ENCODE measurements at regions not wholly inside any gene's neighbourhood (a gene's known extent, or its start where the extent isn't known, plus 50 kb on each side); places are given as distances from the start of the nearest gene placed in this dataset.

DNA sequence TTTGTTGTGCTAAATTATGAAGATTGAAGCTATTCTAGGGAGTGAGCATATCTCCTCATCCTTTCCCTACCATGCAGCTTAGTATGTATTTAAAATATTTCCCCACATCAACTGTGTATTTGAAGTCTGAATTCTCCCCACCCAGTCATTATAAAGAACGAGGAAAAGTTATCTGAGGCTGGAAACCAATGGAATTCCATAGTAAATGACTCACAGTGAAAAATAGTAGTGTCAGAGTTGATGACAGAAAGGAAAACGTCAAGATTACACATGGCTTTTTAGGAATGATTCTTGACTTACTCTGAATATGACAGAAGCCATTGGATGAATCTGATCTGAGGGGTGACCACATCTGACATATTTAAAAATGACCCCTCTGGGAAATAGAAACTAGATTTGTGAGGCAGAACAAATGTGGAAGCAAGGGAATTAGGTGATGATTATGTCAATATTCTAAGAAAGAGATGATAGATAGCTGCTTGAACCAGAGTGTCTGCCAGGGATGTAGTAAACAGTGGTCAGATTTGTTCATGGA lies 1768.9 kb upstream of the CDH9 start:
- TF ChIP-seq, protein P1, sequence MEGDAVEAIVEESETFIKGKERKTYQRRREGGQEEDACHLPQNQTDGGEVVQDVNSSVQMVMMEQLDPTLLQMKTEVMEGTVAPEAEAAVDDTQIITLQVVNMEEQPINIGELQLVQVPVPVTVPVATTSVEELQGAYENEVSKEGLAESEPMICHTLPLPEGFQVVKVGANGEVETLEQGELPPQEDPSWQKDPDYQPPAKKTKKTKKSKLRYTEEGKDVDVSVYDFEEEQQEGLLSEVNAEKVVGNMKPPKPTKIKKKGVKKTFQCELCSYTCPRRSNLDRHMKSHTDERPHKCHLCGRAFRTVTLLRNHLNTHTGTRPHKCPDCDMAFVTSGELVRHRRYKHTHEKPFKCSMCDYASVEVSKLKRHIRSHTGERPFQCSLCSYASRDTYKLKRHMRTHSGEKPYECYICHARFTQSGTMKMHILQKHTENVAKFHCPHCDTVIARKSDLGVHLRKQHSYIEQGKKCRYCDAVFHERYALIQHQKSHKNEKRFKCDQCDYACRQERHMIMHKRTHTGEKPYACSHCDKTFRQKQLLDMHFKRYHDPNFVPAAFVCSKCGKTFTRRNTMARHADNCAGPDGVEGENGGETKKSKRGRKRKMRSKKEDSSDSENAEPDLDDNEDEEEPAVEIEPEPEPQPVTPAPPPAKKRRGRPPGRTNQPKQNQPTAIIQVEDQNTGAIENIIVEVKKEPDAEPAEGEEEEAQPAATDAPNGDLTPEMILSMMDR (IDR thresholded peaks at IDR 0.05; ENCODE audit: low read depth, low read length, poor library complexity, severe bottlenecking) = no peak
- TF ChIP-seq EZH2phosphoT487 (IDR thresholded peaks at IDR 0.05; ENCODE audit: borderline replicate concordance, low read length) = no peak
